GM21447 (cell line): ENCODE measurements at regions not wholly inside any gene's neighbourhood (a gene's known extent, or its start where the extent isn't known, plus 50 kb on each side); places are given as distances from the start of the nearest gene placed in this dataset.
A peak's percentile ranks its signal among the peaks of the same experiment; 100 is the strongest.

Experiments
- ATAC-seq: cut with Tn5 transposase; IDR thresholded peaks from one replicate; pipeline ENCODE4 v1.9.1; 2021; ENCODE audit not compliant: unreplicated experiment

DNA sequence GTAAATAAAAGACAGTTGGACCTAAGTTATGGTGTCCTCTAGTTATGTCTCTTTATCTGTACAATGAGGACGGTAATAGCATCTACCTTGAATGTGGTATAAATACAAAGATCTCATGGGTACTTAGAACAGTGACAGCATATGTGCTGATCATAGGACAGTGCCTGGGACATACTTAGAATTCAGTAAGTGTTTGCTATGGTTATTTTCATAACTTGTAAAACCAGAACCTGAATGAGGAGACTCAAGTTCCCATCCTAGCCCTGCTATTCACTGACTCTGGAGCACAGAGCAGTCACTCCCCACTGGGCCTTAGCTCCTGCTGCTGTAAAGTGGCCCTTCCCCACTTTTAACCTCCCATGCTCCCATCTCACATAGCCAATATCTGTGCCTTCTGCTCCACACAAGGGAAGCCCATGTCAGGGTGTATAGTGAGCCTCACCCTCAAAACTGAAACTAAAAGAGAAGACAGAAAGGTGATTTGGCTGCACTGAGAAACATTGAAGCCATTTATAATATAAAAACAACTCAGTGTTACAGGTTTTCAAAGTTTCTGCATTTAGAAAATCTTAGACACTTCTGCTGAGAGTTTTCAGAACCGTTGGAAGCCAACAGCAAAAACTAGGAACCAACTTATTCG is 225.4 kb upstream of the UBE2E2 start:
- peak; percentile 85 for ATAC-seq

DNA sequence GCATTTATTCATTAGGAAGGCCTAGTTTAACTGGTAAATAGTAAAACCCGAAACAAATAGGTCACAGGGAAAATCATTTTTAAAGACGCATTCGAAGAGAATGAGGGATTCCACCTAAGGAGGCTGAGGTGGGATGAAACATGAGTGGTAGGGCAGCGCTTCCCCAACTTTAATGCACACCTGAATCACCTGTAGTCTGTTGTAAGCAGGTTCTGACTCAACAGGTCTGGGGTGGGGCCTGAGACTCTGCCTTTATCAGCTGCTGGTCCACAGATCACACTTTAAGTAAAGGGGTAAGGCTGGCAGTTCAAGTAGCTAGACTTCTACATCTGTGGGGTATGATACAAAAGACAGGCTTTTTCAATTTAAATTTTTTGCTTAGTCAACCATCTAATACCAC is 223.5 kb upstream of the UBE2E2 start:
- no peak for ATAC-seq

DNA sequence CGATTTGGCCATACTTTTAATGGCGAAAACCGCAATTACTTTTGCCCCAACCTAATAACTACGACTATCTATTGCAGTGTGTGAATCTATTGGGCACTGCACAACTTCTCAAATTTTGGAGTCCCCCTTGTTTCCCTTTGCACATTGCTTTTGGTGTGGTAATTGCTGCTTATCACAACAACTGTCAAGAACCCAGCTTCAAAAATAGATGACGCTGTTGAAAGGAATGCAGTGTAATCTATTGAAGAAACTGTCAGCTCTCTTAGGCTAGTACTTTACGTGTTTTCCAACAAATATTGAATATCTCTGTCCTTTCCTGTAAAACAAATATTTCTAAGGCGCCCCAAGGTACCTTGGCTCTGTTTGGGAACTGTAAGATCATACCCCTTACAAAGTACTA is 222.8 kb upstream of the UBE2E2 start:
- ATAC-seq, result no peak

DNA sequence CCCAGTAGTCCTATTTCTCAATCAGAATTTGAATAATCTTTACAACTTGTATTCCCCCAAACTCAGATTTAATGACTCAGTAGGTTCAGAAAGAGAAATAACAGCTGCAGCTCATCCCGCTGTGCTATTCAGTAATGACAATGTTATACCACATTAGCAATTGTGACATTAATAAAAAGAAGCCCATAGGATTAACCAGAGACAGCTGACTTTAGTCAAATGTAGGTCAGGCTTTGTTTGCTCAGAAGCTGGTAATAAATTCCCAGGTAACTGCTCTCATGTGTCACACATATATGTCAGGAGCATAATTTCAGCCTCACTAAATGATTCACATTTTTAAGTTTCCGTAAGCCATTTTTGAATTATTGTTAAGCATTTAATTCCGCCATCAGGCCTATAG is 222.0 kb upstream of the UBE2E2 start:
- no peak for ATAC-seq

DNA sequence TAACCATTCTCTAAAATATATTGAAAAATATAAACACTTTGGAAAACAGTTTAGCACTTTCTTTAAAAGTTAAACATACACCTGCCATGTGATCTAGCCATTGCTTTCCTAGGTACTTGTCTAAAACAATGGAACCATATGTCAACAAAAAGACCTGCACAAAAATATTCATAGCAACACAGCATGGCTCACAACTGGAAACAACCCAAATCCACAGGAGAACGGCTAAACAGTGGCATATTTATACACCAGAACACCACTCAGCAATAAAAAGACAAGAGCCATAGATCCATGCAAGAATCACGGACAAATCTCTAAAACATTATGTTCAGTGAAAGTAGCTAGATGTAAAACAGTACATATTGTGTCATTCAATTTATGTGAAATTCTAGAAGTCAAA is 221.3 kb upstream of the UBE2E2 start:
- ATAC-seq, result no peak

DNA sequence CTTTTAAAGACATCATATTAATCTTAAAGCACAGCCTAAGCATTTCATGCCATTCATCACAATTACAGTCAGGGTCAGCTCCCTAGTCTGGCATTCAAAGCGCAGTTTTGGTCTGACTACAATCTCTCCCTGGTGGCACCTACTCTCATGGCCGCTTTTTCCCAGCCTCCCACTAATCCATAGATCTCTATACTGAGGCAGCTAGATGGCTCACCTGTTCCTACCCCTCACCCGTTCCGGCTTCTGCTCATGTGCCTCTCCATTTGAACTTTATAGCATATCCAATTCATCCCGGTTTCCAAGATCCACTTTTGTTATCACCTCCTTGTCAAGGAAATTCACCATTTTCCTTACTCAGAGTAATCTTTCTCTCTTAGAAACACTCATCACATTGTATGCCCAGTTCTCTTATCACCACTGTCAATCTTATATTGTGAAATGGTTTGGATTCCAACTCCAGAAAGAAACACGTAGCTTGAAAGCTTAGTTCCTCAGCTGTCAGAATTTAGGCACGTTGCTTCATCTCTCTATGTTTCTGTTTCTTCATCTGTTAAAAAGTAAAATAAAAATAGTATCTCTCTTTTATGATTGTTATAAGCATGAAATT is 220.0 kb upstream of the UBE2E2 start:
- no peak for ATAC-seq

DNA sequence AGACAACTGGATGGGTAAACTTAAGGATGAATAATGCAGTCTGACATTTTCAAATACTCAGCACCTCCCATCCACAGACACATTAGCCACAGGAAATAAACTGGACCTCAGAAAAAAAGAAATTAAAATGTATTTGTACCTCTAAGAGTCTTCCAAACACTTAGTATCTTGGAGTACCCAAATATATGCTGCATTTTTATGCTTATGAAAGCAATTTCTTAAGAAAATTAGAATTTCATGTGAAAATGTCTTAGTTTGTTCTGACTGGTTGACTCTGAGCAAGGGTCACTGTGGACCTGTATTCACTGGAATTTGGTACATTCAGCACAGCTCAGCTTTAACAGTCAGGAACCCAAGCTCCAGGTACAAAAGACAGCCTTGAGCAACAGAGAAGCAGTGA is 216.2 kb upstream of the UBE2E2 start:
- ATAC-seq, result no peak

DNA sequence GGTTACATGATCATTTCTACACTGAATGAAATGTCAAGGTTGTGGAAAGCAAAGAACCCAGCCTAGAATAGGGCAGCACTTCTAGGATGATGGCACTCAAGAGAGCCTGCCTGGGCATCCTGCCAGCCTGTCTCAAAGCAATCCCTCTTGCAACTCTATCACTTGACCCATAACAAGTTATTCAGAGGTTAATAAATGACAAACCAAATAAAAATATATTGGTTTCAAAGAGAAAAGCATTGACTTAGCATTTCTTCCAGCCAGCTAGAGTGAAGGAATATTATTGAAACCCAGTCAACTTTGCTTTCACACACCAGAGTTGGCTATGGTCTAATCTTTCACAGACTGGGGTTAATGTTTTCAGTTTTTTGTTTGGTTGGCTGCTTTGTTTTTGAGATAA is 214.6 kb upstream of the UBE2E2 start:
- ATAC-seq, result no peak

DNA sequence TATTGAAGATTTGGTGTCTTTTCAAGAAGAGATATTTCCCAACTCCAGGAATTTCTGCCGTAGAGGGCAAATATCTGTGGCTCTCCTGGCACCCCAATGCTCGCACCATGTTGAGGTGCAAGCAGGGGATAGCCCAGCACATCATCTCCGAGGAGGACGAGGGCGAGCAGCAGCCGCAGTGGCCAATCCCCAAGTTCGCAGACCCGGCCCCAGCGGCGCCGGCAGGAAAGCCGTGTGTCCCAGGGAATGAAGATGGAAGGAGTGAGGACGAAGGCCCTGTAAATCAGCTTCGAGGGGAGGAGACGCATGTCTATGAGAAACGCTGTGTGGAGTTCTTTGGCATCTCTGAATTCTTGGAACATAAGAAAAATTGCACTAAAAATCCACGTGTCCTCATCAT is 213.4 kb upstream of the UBE2E2 start:
- ATAC-seq, result no peak

DNA sequence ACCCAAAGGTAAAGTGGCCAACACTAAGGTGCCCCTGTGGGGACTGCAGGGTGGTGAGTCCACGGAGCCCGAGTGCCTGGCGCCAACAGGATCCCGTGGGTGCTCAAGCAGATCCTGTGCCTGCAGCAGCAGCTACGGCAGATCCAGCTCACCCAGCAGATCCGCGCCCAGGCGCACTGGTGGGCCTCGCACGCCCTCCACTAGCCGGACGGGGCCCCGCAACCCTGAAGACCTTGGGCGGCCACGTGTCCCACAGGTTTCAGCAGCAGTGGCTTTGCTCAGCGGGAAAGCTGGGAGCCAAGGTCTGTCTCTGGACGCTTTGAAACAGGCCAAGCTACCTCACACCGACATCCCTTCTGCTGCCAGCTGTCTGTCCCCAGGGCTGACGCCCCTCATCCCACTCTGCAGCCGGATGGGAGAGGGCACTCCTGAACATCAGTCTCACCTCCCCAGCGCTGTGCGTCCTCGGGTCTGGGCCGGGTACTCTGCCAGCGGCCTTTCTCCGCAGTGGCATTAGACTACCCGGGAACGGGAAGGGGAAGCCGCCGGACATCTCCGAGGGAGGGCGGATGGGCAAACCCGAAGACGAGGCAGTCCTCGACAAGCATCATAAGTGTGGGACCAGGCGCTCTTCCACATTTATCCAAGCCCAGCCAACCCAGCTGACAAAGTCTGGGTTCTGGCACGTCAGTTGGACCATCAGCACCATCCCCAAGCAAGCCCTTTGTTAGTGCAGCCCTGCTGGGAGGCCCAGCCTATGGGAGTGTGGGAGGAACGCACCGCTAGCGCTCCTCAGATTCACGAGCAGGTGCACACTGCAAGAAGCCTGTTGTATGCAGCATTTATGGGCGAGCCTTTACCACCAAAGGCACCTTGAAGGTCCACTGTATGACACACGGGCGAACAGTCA is 212.6 kb upstream of the UBE2E2 start:
- ATAC-seq, result no peak

DNA sequence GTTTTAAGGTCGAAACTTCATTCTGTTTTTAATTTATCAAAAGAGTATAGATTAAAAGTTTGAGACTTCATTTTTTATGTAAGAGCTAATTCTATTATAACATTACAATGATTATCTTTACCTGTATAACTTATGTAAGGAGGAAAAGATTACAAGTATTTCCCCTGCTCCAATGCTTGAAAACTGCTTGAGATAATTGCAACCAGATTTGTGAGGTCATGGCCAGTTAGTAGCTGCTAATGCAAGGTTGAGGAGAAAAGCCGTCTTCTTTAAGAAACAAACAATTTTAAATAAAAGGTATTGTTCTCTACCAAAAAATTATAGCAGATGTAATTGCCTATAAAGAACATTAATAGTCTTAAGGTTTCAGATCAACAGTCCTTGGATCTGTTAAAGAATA is 208.3 kb upstream of the UBE2E2 start:
- ATAC-seq, result no peak

DNA sequence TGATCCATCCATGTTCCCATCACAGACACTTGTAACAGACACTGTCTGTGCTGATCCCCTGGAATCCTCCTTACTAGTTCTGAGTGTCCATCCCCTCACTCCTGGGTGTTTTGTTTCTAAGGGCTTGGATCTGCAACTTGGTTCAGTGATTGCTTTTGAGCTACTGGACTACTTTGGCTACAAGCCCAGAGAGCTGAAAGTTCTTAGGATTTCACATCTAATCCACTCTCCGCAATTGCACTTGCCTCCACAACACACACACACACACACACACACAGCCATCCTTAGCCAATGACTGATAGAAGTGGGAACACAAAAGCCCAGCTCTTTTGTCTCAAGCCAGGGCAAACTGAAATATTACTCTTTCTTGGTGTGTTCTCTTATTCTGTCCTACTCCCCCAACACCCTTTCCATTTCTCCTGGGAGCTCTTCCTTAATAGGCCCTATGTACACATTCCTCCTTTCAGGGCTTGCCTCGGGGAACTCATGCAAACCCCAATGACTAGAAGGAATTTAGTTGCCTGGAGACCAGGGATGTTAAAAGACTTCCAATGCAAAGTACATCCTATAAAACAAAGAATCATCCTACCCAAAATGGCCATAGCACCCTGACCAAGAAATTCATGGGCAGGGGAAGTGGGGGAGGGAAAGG is 206.1 kb upstream of the UBE2E2 start:
- ATAC-seq, result no peak

DNA sequence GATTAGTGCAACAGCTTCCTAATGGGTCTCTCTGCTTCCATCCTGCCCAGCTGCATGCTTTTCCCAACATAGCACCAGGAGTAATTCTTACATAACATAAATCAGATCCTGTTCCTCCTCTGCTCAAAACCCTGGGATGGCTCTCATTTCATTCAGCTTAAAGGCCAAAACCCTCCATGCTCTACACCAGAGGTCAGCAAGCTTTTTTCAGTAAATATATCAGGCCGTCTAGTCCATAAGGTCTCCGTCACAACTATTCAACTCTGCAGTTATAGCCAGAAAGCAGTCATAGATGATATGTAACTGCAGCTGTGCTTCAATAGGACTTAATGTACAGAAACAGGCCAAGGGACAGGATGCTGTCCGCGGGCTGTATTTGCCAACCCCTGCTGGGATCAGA is 202.8 kb upstream of the UBE2E2 start:
- ATAC-seq, result no peak

DNA sequence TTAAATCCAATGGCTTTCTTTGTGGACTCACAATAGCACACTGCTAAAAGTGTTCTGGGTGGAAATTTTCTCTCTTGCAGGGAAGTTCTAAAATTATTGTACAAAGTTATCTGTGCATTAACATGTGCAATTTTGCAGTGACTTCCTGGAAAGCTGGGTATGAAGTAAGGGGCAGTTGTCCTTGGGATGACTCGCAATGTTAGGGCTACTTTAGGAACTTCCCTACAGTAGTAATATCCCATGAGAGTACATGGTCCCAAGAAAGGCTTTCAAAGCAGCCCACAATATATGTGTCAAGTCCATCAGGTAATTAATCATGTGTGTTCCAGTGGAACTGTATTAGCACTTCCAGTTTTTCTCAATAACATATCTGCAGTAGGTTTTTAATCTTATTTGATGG is 201.0 kb upstream of the UBE2E2 start:
- no peak for ATAC-seq

DNA sequence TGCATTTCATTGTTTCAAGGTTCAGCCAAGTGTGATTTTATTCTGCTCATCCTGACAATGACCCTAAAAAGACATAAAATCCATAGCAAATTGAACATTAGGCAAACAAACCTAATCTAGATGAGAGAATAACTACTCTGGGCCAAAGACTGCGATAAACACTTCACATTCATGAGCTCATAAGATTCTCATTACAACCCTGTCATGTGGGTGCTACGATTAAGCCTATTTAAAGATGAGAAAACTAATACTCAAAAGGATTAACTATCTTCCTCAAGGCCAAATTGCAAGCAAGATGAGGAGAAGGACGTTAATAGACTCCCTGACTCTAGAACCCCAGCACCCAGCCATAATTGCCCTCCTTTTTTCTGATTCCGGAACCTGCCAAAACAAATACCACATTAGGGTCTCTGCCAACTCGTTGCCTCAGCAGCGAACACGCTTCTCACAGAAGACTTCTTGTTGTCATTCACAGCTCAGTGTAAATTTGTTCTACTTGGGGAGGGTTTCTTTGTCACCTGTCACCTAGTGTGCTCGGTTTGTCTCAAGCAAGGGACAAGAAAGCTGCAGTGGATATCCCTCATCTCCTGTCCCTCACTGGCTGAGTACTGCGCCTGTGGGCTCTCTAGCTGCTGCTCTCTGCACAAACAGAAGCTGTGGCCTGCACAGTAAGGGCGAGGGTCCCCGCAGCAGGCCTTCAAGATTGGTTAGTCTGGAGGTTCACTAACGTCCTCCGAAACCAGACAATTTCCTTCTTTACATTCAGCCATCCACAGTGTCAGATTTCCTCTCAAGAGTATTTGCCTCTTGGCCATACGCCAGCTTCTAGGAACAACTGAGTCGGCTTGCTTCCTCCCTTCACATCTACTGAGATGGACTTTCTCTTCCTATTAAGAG is 200.0 kb upstream of the UBE2E2 start:
- ATAC-seq, result no peak

DNA sequence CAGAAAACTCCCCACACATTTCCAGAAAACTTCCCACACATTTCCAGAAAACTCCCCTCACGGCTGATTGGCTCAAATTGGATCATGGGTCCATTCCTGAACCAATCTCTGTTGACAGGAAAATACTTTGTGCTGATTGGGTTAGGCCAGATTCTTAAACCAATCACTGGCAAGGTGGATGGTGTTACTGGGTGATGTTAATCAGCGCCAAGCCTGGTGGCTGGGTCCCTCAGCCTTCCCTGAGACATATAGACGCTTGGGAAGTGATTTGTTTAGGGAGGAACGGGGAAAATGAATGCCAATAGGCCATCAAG is 199.4 kb upstream of the UBE2E2 start:
- no peak for ATAC-seq

DNA sequence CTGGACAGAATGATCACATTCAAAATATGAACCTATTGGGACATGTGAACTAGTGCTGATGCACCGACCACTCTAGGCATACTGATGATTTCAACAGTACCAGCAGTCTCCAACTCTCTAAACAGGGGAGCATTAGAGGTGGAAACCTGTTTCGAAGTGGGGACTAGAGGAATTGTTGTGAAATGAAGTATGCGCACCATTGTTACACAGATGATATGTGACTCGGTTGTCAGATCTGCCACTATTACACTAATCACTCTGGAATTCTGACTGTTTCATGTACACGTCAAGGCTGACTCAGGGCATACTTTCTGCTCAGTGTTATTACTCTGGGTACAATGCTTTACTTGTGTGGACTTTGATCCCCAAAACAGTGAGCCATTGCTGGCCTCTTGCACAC is 198.2 kb upstream of the UBE2E2 start:
- ATAC-seq, result no peak

DNA sequence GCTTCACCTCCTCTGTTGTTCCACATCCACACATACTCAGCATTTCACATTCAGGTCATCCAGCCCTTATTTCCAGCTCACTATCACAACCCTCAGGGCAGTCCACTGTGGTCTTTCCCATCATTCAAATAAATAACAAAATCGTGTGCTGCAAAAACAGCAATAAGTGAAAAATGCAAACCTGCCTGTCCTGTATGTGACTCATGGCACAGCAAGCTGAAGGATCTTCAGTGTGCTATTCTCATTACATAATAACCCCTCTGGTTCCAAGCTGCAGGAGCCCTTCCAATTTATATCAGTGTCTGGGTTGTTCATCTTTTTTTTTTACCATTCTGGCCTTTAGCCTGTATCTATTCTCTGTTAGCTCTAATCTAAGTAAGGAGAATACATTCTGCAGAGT is 185.3 kb upstream of the UBE2E2 start:
- no peak for ATAC-seq

DNA sequence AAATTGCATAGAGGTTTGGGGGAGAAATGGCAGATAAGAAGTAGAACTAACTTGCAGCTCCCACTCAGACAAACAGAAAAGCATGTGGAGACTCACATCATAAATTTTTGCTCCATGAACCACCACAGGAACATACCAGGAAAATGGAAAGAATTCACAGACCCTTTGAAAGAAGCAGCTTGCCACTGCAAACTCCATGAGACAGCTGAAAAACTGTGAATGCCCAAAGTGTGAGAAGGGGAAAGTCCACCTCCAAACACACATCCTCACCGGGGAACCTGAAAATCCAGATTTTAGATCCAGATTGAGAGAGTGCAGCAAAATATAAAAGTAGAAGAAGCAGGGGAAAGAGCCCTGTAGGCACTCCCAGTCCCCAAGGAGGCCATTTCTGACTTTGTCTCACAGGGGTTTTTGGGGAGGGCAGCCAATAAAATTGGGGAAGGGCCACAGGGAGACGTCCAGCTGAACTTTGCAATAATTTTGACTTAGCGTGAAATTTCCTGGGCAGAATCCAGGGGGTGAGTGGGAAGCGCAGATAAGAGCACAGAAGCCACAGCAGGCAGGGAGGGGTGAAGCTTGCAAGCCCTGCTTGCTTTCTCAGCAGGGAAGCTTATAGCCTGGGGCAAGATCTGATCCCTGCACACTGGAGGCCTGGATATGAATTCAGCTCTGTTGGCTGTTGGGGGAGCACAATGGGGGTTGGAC is 183.4 kb upstream of the UBE2E2 start:
- no peak for ATAC-seq

DNA sequence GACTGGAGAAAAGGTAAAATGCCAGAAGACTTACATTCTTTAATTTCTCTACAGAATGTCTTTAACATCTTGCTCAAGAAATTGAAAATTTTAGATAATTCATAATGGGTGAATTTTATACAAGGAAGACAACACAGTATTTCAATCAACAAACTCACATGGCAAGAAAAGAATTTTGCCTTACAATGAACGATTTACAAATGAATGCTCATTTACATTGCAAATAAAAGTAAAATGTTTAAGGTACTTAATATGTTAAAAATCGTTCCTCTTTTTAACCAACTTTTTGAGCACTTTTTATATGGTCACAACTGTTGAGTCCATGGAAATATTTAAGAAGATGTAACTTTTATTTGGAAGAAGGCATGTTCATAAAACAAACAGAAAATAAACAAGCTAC is 174.8 kb upstream of the UBE2E2 start:
- ATAC-seq, result no peak
